Neuronal stem cell (in vitro differentiated cells): ENCODE measurements at regions not wholly inside any gene's neighbourhood (a gene's known extent, or its start where the extent isn't known, plus 50 kb on each side); places are given as distances from the start of the nearest gene placed in this dataset.

Experiments
- DNase-seq: peaks from one replicate; pipeline ENCODE4 v3.0.0-alpha.2; 2013; ENCODE audit warnings: low spot score
- H2AFZ ChIP-seq: one replicate; pipeline ENCODE4 v1.6.1; 2013; ENCODE audit warnings: mild to moderate bottlenecking, low read length, inconsistent platforms
- H2AK5ac ChIP-seq: 2 replicates; pipeline ENCODE4 v1.6.1; 2013; ENCODE audit warnings: low read depth, mild to moderate bottlenecking, inconsistent platforms, low read length, moderate library complexity, mixed read lengths
- H2BK120ac ChIP-seq: 2 replicates; pipeline ENCODE4 v1.6.1; 2013; ENCODE audit warnings: low read depth, mild to moderate bottlenecking, inconsistent platforms, low read length, moderate library complexity, mixed read lengths
- H2BK12ac ChIP-seq: one replicate; pipeline ENCODE4 v1.6.1; 2013; ENCODE audit warnings: low read length, inconsistent platforms
- H2BK15ac ChIP-seq: 2 replicates; pipeline ENCODE4 v1.6.1; 2013; ENCODE audit warnings: mild to moderate bottlenecking, low read length, inconsistent platforms, mixed read lengths
- H2BK5ac ChIP-seq: one replicate; pipeline ENCODE4 v1.6.1; 2013; ENCODE audit warnings: inconsistent platforms, mild to moderate bottlenecking, low read length, moderate library complexity
- H3K14ac ChIP-seq: one replicate; pipeline ENCODE4 v1.6.1; 2013; ENCODE audit warnings: low read length, inconsistent platforms
- H3K18ac ChIP-seq: 2 replicates; pipeline ENCODE4 v1.6.1; 2013; ENCODE audit warnings: low read length, inconsistent platforms
- H3K23ac ChIP-seq: 2 replicates; pipeline ENCODE4 v1.6.1; 2013; ENCODE audit warnings: low read depth, mild to moderate bottlenecking, mixed read lengths, low read length, inconsistent platforms; ENCODE audit not compliant: poor library complexity
- H3K27ac ChIP-seq: replicated peaks from 3 replicates; pipeline ENCODE4 v1.5.1; 2013; ENCODE audit warnings: low read length, inconsistent platforms
- H3K27me3 ChIP-seq, 3 experiments: 2 replicates each; pipeline ENCODE4 v1.6.1; 2013; ENCODE audit warnings: low read length in 3 of 3, mild to moderate bottlenecking in 2 of 3, inconsistent platforms in 1 of 3, low read depth in 1 of 3, mixed read lengths in 1 of 3, moderate library complexity in 1 of 3; ENCODE audit not compliant: control insufficient read depth in 3 of 3, insufficient read depth in 3 of 3
- H3K36me3 ChIP-seq, 2 donors: replicated peaks in 1 of 2; 2 replicates each; pipeline ENCODE4 v1.6.1; 2013; ENCODE audit warnings: low read length in 2 of 2; ENCODE audit not compliant: control insufficient read depth in 2 of 2, insufficient read depth in 2 of 2
- H3K4ac ChIP-seq: 2 replicates; pipeline ENCODE4 v1.6.1; 2013; ENCODE audit warnings: inconsistent platforms, mild to moderate bottlenecking, low read length, moderate library complexity
- H3K4me1 ChIP-seq, 2 donors: 1 replicate in 1 of 2; 2 replicates in 1 of 2; pipeline ENCODE4 v1.6.1; 2013; ENCODE audit warnings: low read length in 2 of 2, low read depth in 1 of 2; ENCODE audit not compliant: control insufficient read depth in 2 of 2, insufficient read depth in 1 of 2
- H3K4me2 ChIP-seq: one replicate; pipeline ENCODE4 v1.6.1; 2013; ENCODE audit warnings: mild to moderate bottlenecking, low read length, inconsistent platforms; ENCODE audit not compliant: insufficient read depth, poor library complexity, severe bottlenecking
- H3K4me3 ChIP-seq, 2 donors: 2 replicates each; pipeline ENCODE4 v1.5.1; 2013; ENCODE audit warnings: low read length in 2 of 2, mild to moderate bottlenecking in 2 of 2, inconsistent platforms in 1 of 2, moderate library complexity in 1 of 2
- H3K79me1 ChIP-seq: one replicate; pipeline ENCODE4 v1.6.1; 2013; ENCODE audit warnings: low read depth, mild to moderate bottlenecking, inconsistent platforms, low read length, moderate library complexity
- H3K9ac ChIP-seq: one replicate; pipeline ENCODE4 v1.6.1; 2013; ENCODE audit warnings: mild to moderate bottlenecking, low read depth, low read length, inconsistent platforms; ENCODE audit not compliant: poor library complexity
- H3K9me3 ChIP-seq, 2 donors: replicated peaks in 1 of 2; 2 replicates each; pipeline versions ENCODE3 to v1.6.1; 2013; ENCODE audit warnings: low read length in 2 of 2, mild to moderate bottlenecking in 2 of 2, inconsistent platforms in 1 of 2, low read depth in 1 of 2, mixed read lengths in 1 of 2, moderate library complexity in 1 of 2; ENCODE audit not compliant: control insufficient read depth in 2 of 2, insufficient read depth in 1 of 2
- H4K8ac ChIP-seq: one replicate; pipeline ENCODE4 v1.6.1; 2013; ENCODE audit warnings: low read depth, mild to moderate bottlenecking, inconsistent platforms, low read length, moderate library complexity
- H4K91ac ChIP-seq: one replicate; pipeline ENCODE4 v1.6.1; 2013; ENCODE audit warnings: low read length, low read depth, mild to moderate bottlenecking, inconsistent platforms; ENCODE audit not compliant: poor library complexity
- WGBS, 2 donors: extraction: QIAGEN DNeasy Blood & Tissue Kit; methylation state at CpG; one replicate each; pipeline ENCODE4 v1.1.7; 2013; ENCODE audit warnings: missing lambda C conversion rate in 2 of 2, mixed read lengths in 1 of 2; ENCODE audit not compliant: insufficient read length in 2 of 2, insufficient replicate concordance in 1 of 2; ENCODE audit errors: extremely low coverage in 2 of 2; 5-methylcytosine and 5-hydroxymethylcytosine counted together

DNA sequence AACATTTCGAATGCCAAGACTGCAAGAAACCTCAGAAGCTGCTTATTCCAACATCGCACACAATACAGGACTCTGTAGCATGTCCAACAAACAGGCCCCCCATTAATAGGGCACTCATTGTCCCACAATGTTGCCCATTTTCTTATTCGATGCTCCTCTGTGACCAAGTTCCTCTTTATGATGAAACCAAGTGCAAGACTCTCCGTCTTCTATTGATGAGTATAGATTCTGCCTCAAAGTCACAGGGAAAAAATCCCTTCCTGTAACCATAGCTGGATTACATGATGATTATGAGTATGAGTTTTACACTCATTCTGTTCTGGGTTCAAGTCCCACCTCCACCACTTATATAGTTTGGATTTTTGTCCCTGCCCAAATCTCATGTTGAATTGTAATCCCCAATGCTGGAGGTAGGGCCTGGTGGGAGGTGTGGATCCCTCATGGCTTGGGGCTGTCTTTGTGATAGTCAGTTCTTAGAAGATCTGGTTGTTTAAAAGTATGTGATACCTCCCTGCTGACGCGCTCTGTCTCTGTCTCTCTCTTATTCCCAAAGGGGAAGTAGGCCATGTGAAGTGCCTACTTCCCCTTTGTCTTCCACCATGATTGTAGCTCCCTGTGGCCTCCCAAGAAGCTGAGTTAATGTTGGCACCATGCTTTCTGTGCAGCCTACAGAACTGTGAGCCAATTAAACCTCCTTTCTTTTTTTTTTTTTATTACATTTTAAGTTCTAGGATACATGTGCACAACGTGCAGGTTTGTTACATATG, 148.7 kb downstream of the OSR1 start:
- no peaks in the 10 kb centered on the region for H3K79me1 ChIP-seq
- no peak overlapping the region for H3K4ac ChIP-seq
- no peak overlapping the region for H3K18ac ChIP-seq
- peaks cover 0 to 1% of the 10 kb centered on the region in 2 donors for H3K4me1 ChIP-seq
- no peak overlapping the region for H3K14ac ChIP-seq
- no peak overlapping the region for H3K4me2 ChIP-seq
- no peak overlapping the region for H2AK5ac ChIP-seq
- H3K9ac ChIP-seq: no peak overlapping the region
- no peak overlapping the region for H3K27ac ChIP-seq
- no CpG with 5 or more reads among the region's 7 CpGs for WGBS, 2 donors
- no peak overlapping the region for H2BK12ac ChIP-seq
- peak overlapping the region in 1 of 2 donors; percentile 28 for H3K4me3 ChIP-seq
- H2BK120ac ChIP-seq: no peak overlapping the region
- no peaks in the 10 kb centered on the region for H3K36me3 ChIP-seq
- no peak overlapping the region for H4K8ac ChIP-seq
- H4K91ac ChIP-seq: no peak overlapping the region
- no peak overlapping the region for H3K23ac ChIP-seq
- H2BK15ac ChIP-seq: no peak overlapping the region
- H3K9me3 ChIP-seq: no peaks in the 10 kb centered on the region
- no peak overlapping the region for H2AFZ ChIP-seq
- H3K27me3 ChIP-seq: no peaks in the 10 kb centered on the region
- no peak overlapping the region for H2BK5ac ChIP-seq
- DNase-seq: no peak

GRCh38 chr2:19208479-19209199, 149.8 kb downstream of the OSR1 start:
- H3K9me3 ChIP-seq: no peaks in the 10 kb centered on the region
- no peak overlapping the region for H2AFZ ChIP-seq
- H2BK15ac ChIP-seq: no peak overlapping the region
- H3K27ac ChIP-seq: no peak overlapping the region
- WGBS, 2 donors: no CpG with 5 or more reads among the region's 4 CpGs
- no peaks in the 10 kb centered on the region for H3K36me3 ChIP-seq
- no peaks in the 10 kb centered on the region for H3K27me3 ChIP-seq
- H3K79me1 ChIP-seq: no peaks in the 10 kb centered on the region
- no peak overlapping the region for H3K4me3 ChIP-seq
- no peak overlapping the region for H3K9ac ChIP-seq
- no peak overlapping the region for H4K91ac ChIP-seq
- H3K23ac ChIP-seq: no peak overlapping the region
- no peak overlapping the region for H4K8ac ChIP-seq
- H3K4me2 ChIP-seq: no peak overlapping the region
- H2BK5ac ChIP-seq: no peak overlapping the region
- peaks cover 0 to 1% of the 10 kb centered on the region in 2 donors for H3K4me1 ChIP-seq
- H3K14ac ChIP-seq: no peak overlapping the region
- DNase-seq: no peak
- H2BK12ac ChIP-seq: no peak overlapping the region
- no peak overlapping the region for H3K4ac ChIP-seq
- H2AK5ac ChIP-seq: no peak overlapping the region
- H3K18ac ChIP-seq: no peak overlapping the region
- no peak overlapping the region for H2BK120ac ChIP-seq

DNA sequence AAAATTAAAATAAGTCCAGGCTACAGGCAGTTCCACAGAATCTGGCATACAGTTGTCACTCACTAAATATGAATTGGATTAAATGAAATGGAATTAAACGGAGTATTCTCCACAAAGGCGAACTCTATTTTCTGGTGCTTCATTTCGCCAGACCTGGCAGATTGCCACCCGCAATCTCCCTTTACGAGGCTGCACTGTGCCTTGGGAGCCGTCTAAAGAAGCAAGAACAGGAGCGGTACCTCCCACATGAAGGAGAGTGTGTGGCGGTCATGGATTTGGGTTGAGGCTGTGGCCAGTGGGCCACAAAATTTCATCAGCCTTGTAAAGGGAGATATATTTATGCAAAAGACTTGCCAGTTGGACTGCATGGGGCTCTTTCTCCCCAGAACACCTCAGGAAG, 151.0 kb downstream of the OSR1 start:
- no peak overlapping the region for H3K9ac ChIP-seq
- no peaks in the 10 kb centered on the region for H3K79me1 ChIP-seq
- H3K18ac ChIP-seq: no peak overlapping the region
- no peak overlapping the region for H3K4me2 ChIP-seq
- no peak overlapping the region for H3K14ac ChIP-seq
- H3K4ac ChIP-seq: no peak overlapping the region
- no peak overlapping the region for H2BK120ac ChIP-seq
- no peaks in the 10 kb centered on the region for H3K9me3 ChIP-seq
- H3K23ac ChIP-seq: no peak overlapping the region
- WGBS, 2 donors: no CpG with 5 or more reads among the region's 8 CpGs
- H2BK5ac ChIP-seq: no peak overlapping the region
- H2BK12ac ChIP-seq: no peak overlapping the region
- H3K27ac ChIP-seq: no peak overlapping the region
- H2AFZ ChIP-seq: no peak overlapping the region
- H3K27me3 ChIP-seq: no peaks in the 10 kb centered on the region
- no peak overlapping the region for H2AK5ac ChIP-seq
- no peak overlapping the region for H4K8ac ChIP-seq
- no peak overlapping the region for H4K91ac ChIP-seq
- H2BK15ac ChIP-seq: no peak overlapping the region
- no peak for DNase-seq
- peaks cover 0 to 1% of the 10 kb centered on the region in 2 donors for H3K4me1 ChIP-seq
- no peak overlapping the region for H3K4me3 ChIP-seq
- no peaks in the 10 kb centered on the region for H3K36me3 ChIP-seq

GRCh38 chr2:19205983-19206533, 152.4 kb downstream of the OSR1 start:
- Histone ChIP-seq H3K36me3 (no peaks in the 10 kb centered on the region), H2AFZ (no peak overlapping the region), H3K18ac (no peak overlapping the region), H3K4me1 (peaks cover 0 to 1% of the 10 kb centered on the region in 2 donors), H3K9me3 (no peaks in the 10 kb centered on the region), H2BK15ac (no peak overlapping the region), H2BK5ac (no peak overlapping the region), H3K23ac (no peak overlapping the region), H3K4me3 (no peak overlapping the region), H3K79me1 (no peaks in the 10 kb centered on the region), H2BK120ac (no peak overlapping the region), H4K91ac (no peak overlapping the region), H2BK12ac (no peak overlapping the region), H3K4ac (no peak overlapping the region), H4K8ac (no peak overlapping the region), H3K27ac (no peak overlapping the region), H2AK5ac (no peak overlapping the region), H3K4me2 (no peak overlapping the region), H3K9ac (no peak overlapping the region), H3K27me3 (no peaks in the 10 kb centered on the region), H3K14ac (no peak overlapping the region)
- DNase-seq: no peak
- WGBS, 2 donors: no CpG with 5 or more reads among the region's 4 CpGs
